ENCODE measurements at regions not wholly inside any gene's neighbourhood (a gene's known extent, or its start where the extent isn't known, plus 50 kb on each side); places are given as distances from the start of the nearest gene placed in this dataset.

- H3K27me3 ChIP-seq (ENCODE audit: control insufficient read depth in 3 of 3, insufficient read depth in 3 of 3, low read length in 3 of 3): no peaks in the 10 kb centered on the region
- no peaks in the 10 kb centered on the region for H3K36me3 ChIP-seq (ENCODE audit: control insufficient read depth in 3 of 3, insufficient read depth in 2 of 3, low read depth in 1 of 3, low read length in 3 of 3)
- 28 to 72% (median 35%) methylated on average over 3 of the region's 3 CpGs for WGBS, 3 donors
- no peaks in the 10 kb centered on the region for H3K4me1 ChIP-seq (ENCODE audit: control insufficient read depth in 3 of 3, insufficient read depth in 2 of 3, low read depth in 1 of 3, low read length in 2 of 3)
- no peaks in the 10 kb centered on the region for H3K9me3 ChIP-seq (ENCODE audit: control insufficient read depth in 2 of 2, insufficient read depth in 1 of 2, low read depth in 1 of 2, low read length in 1 of 2)
- no peak overlapping the region for H3K27ac ChIP-seq (ENCODE audit: low read depth in 1 of 3, low read length in 2 of 3)
- H3K4me3 ChIP-seq (ENCODE audit: low read depth in 1 of 3, low read length in 3 of 3): no peak overlapping the region
- no peak for FAIRE-seq
- peak; percentile 14 to 46 for DNase-seq
These were observed 671.4 kb downstream of the ZNF674 start for GRCh38 chrX:45873781-45874180.

GRCh38 chrX:45872480-45872879 lies 671.8 kb upstream of the DIPK2B start:
- WGBS, 3 donors: 84 to 94% (median 86%) methylated on average over 1 of the region's 1 CpG
- Histone ChIP-seq H3K4me3 (ENCODE audit: low read depth in 1 of 3, low read length in 3 of 3) (no peak overlapping the region), H3K36me3 (ENCODE audit: control insufficient read depth in 3 of 3, insufficient read depth in 2 of 3, low read depth in 1 of 3, low read length in 3 of 3) (no peaks in the 10 kb centered on the region), H3K27ac (ENCODE audit: low read depth in 1 of 3, low read length in 2 of 3) (no peak overlapping the region), H3K9me3 (ENCODE audit: control insufficient read depth in 2 of 2, insufficient read depth in 1 of 2, low read depth in 1 of 2, low read length in 1 of 2) (no peaks in the 10 kb centered on the region), H3K4me1 (ENCODE audit: control insufficient read depth in 3 of 3, insufficient read depth in 2 of 3, low read depth in 1 of 3, low read length in 2 of 3) (no peaks in the 10 kb centered on the region), H3K27me3 (ENCODE audit: control insufficient read depth in 3 of 3, insufficient read depth in 3 of 3, low read length in 3 of 3) (no peaks in the 10 kb centered on the region)
- FAIRE-seq (no peak), DNase-seq (no peak)

GRCh38 chrX:45868425-45868824 lies 667.7 kb upstream of the DIPK2B start:
- no peak overlapping the region for H3K27ac ChIP-seq (ENCODE audit: low read depth in 1 of 3, low read length in 2 of 3)
- 13 to 37% (median 17%) methylated on average over 1 of the region's 1 CpG for WGBS, 3 donors
- no peaks in the 10 kb centered on the region for H3K9me3 ChIP-seq (ENCODE audit: control insufficient read depth in 2 of 2, insufficient read depth in 1 of 2, low read depth in 1 of 2, low read length in 1 of 2)
- DNase-seq: peak; percentile 10 to 21
- no peaks in the 10 kb centered on the region for H3K36me3 ChIP-seq (ENCODE audit: control insufficient read depth in 3 of 3, insufficient read depth in 2 of 3, low read depth in 1 of 3, low read length in 3 of 3)
- H3K27me3 ChIP-seq (ENCODE audit: control insufficient read depth in 3 of 3, insufficient read depth in 3 of 3, low read length in 3 of 3): no peaks in the 10 kb centered on the region
- no peak for FAIRE-seq
- no peak overlapping the region for H3K4me3 ChIP-seq (ENCODE audit: low read depth in 1 of 3, low read length in 3 of 3)
- H3K4me1 ChIP-seq (ENCODE audit: control insufficient read depth in 3 of 3, insufficient read depth in 2 of 3, low read depth in 1 of 3, low read length in 2 of 3): no peaks in the 10 kb centered on the region

- no peak overlapping the region for H3K4me3 ChIP-seq (ENCODE audit: low read depth in 1 of 3, low read length in 3 of 3)
- no peaks in the 10 kb centered on the region for H3K27me3 ChIP-seq (ENCODE audit: control insufficient read depth in 3 of 3, insufficient read depth in 3 of 3, low read length in 3 of 3)
- H3K27ac ChIP-seq (ENCODE audit: low read depth in 1 of 3, low read length in 2 of 3): no peak overlapping the region
- H3K36me3 ChIP-seq (ENCODE audit: control insufficient read depth in 3 of 3, insufficient read depth in 2 of 3, low read depth in 1 of 3, low read length in 3 of 3): no peaks in the 10 kb centered on the region
- H3K9me3 ChIP-seq (ENCODE audit: control insufficient read depth in 2 of 2, insufficient read depth in 1 of 2, low read depth in 1 of 2, low read length in 1 of 2): no peaks in the 10 kb centered on the region
- no peaks in the 10 kb centered on the region for H3K4me1 ChIP-seq (ENCODE audit: control insufficient read depth in 3 of 3, insufficient read depth in 2 of 3, low read depth in 1 of 3, low read length in 2 of 3)
- DNase-seq (no peak), FAIRE-seq (no peak)
- WGBS, 3 donors: 50 to 58% (median 57%) methylated on average over 1 of the region's 1 CpG
These were observed 662.1 kb upstream of the DIPK2B start for GRCh38 chrX:45862801-45863200.

- Histone ChIP-seq H3K27me3 (ENCODE audit: control insufficient read depth in 3 of 3, insufficient read depth in 3 of 3, low read length in 3 of 3) (no peaks in the 10 kb centered on the region), H3K27ac (ENCODE audit: low read depth in 1 of 3, low read length in 2 of 3) (no peak overlapping the region), H3K36me3 (ENCODE audit: control insufficient read depth in 3 of 3, insufficient read depth in 2 of 3, low read depth in 1 of 3, low read length in 3 of 3) (no peaks in the 10 kb centered on the region), H3K4me1 (ENCODE audit: control insufficient read depth in 3 of 3, insufficient read depth in 2 of 3, low read depth in 1 of 3, low read length in 2 of 3) (no peaks in the 10 kb centered on the region), H3K9me3 (ENCODE audit: control insufficient read depth in 2 of 2, insufficient read depth in 1 of 2, low read depth in 1 of 2, low read length in 1 of 2) (no peaks in the 10 kb centered on the region), H3K4me3 (ENCODE audit: low read depth in 1 of 3, low read length in 3 of 3) (no peak overlapping the region)
- DNase-seq (no peak), FAIRE-seq (no peak)
- 78 to 86% (median 85%) methylated on average over 1 of the region's 1 CpG for WGBS, 3 donors
These were observed 659.8 kb upstream of the DIPK2B start for GRCh38 chrX:45860450-45860849.

GRCh38 chrX:45859407-45859806 lies 658.7 kb upstream of the DIPK2B start:
- H3K27me3 ChIP-seq (ENCODE audit: control insufficient read depth in 3 of 3, insufficient read depth in 3 of 3, low read length in 3 of 3): no peaks in the 10 kb centered on the region
- DNase-seq (no peak), FAIRE-seq (no peak)
- 73 to 85% (median 77%) methylated on average over 4 of the region's 4 CpGs for WGBS, 3 donors
- H3K9me3 ChIP-seq (ENCODE audit: control insufficient read depth in 2 of 2, insufficient read depth in 1 of 2, low read depth in 1 of 2, low read length in 1 of 2): no peaks in the 10 kb centered on the region
- H3K27ac ChIP-seq (ENCODE audit: low read depth in 1 of 3, low read length in 2 of 3): no peak overlapping the region
- no peaks in the 10 kb centered on the region for H3K4me1 ChIP-seq (ENCODE audit: control insufficient read depth in 3 of 3, insufficient read depth in 2 of 3, low read depth in 1 of 3, low read length in 2 of 3)
- H3K4me3 ChIP-seq (ENCODE audit: low read depth in 1 of 3, low read length in 3 of 3): no peak overlapping the region
- H3K36me3 ChIP-seq (ENCODE audit: control insufficient read depth in 3 of 3, insufficient read depth in 2 of 3, low read depth in 1 of 3, low read length in 3 of 3): no peaks in the 10 kb centered on the region

- Histone ChIP-seq H3K27me3 (ENCODE audit: control insufficient read depth in 3 of 3, insufficient read depth in 3 of 3, low read length in 3 of 3) (no peaks in the 10 kb centered on the region), H3K4me3 (ENCODE audit: low read depth in 1 of 3, low read length in 3 of 3) (no peak overlapping the region), H3K27ac (ENCODE audit: low read depth in 1 of 3, low read length in 2 of 3) (no peak overlapping the region), H3K9me3 (ENCODE audit: control insufficient read depth in 2 of 2, insufficient read depth in 1 of 2, low read depth in 1 of 2, low read length in 1 of 2) (no peaks in the 10 kb centered on the region), H3K36me3 (ENCODE audit: control insufficient read depth in 3 of 3, insufficient read depth in 2 of 3, low read depth in 1 of 3, low read length in 3 of 3) (peaks cover 0 to 3% (median 0%) of the 10 kb centered on the region in 3 donors), H3K4me1 (ENCODE audit: control insufficient read depth in 3 of 3, insufficient read depth in 2 of 3, low read depth in 1 of 3, low read length in 2 of 3) (no peaks in the 10 kb centered on the region)
- DNase-seq: no peak
- no peak for FAIRE-seq
- WGBS, 3 donors: 16 to 65% (median 32%) methylated on average over 3 of the region's 3 CpGs
These were observed 652.2 kb upstream of the DIPK2B start for GRCh38 chrX:45852884-45853283.

GRCh38 chrX:45851434-45851991 lies 650.8 kb upstream of the DIPK2B start:
- peak overlapping the region; percentile 31 to 74 (median 68) for H3K4me3 ChIP-seq (ENCODE audit: low read depth in 1 of 3, low read length in 3 of 3)
- peak; percentile 65 to 75 for DNase-seq
- no peaks in the 10 kb centered on the region for H3K4me1 ChIP-seq (ENCODE audit: control insufficient read depth in 3 of 3, insufficient read depth in 2 of 3, low read depth in 1 of 3, low read length in 2 of 3)
- H3K36me3 ChIP-seq (ENCODE audit: control insufficient read depth in 3 of 3, insufficient read depth in 2 of 3, low read depth in 1 of 3, low read length in 3 of 3): peaks cover 0 to 11% (median 0%) of the 10 kb centered on the region in 3 donors
- 1 to 28% (median 3%) methylated on average over 9 to 53 of the region's 53 CpGs for WGBS, 3 donors
- no peaks in the 10 kb centered on the region for H3K27me3 ChIP-seq (ENCODE audit: control insufficient read depth in 3 of 3, insufficient read depth in 3 of 3, low read length in 3 of 3)
- no peaks in the 10 kb centered on the region for H3K9me3 ChIP-seq (ENCODE audit: control insufficient read depth in 2 of 2, insufficient read depth in 1 of 2, low read depth in 1 of 2, low read length in 1 of 2)
- no peak for FAIRE-seq
- H3K27ac ChIP-seq (ENCODE audit: low read depth in 1 of 3, low read length in 2 of 3): peak overlapping the region in 1 of 3 donors; percentile 31

- peak overlapping the region in 2 of 3 donors; percentile 36 to 59 for H3K27ac ChIP-seq (ENCODE audit: low read depth in 1 of 3, low read length in 2 of 3)
- no peaks in the 10 kb centered on the region for H3K4me1 ChIP-seq (ENCODE audit: control insufficient read depth in 3 of 3, insufficient read depth in 2 of 3, low read depth in 1 of 3, low read length in 2 of 3)
- FAIRE-seq (no peak), DNase-seq (peak in 1 of 2 donors; percentile 43)
- H3K36me3 ChIP-seq (ENCODE audit: control insufficient read depth in 3 of 3, insufficient read depth in 2 of 3, low read depth in 1 of 3, low read length in 3 of 3): peaks cover 0 to 11% (median 0%) of the 10 kb centered on the region in 3 donors
- no peaks in the 10 kb centered on the region for H3K27me3 ChIP-seq (ENCODE audit: control insufficient read depth in 3 of 3, insufficient read depth in 3 of 3, low read length in 3 of 3)
- no peaks in the 10 kb centered on the region for H3K9me3 ChIP-seq (ENCODE audit: control insufficient read depth in 2 of 2, insufficient read depth in 1 of 2, low read depth in 1 of 2, low read length in 1 of 2)
- 0 to 34% (median 4%) methylated on average over 24 to 52 of the region's 54 CpGs for WGBS, 3 donors
- H3K4me3 ChIP-seq (ENCODE audit: low read depth in 1 of 3, low read length in 3 of 3): peak overlapping the region; percentile 31 to 74 (median 68)
These were observed 650.2 kb upstream of the DIPK2B start for GRCh38 chrX:45850775-45851433.
